Activated T-cell treated with anti-CD3 and anti-CD28 coated beads for 48 hours (primary cell): ENCODE measurements at regions not wholly inside any gene's neighbourhood (a gene's known extent, or its start where the extent isn't known, plus 50 kb on each side); places are given as distances from the start of the nearest gene placed in this dataset.
A peak's percentile ranks its signal among the peaks of the same experiment; 100 is the strongest.
"Not testable (repeated sequence)": the region's sequence is repeated elsewhere in the genome, so short reads cannot be mapped to it uniquely, and the experiment has no call there.

Source experiments
- DNase-seq: peaks from one replicate; pipeline ENCODE4 v3.0.0-alpha.2; 2020; ENCODE audit warnings: low read depth

DNA sequence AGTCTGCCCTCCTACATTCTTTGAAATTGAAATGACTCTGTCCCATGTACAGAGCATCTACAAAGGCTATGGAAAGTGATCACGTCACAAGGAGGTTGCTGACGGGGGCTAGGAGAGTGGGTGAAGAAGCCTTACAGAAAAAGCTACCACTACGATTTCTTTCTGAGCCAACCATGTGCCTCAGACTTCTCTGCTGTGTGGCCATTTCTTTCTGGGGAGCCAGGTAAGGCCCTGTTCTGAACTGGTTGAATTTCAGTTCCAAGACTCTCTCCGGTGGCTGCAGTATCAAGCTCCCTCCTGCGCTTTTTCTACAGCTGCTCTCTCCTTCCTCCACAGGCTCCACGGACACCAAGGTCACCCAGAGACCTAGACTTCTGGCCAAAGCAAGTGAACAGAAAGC is 112.5 kb upstream of the PRSS1 start:
- DNase-seq, result no peak

- not testable (repeated sequence) for DNase-seq
These were observed 113.2 kb upstream of the PRSS1 start for GRCh38 chr7:142636107-142636506.

- DNase-seq, result peak; percentile 32
These were observed 116.8 kb upstream of the PRSS1 start for GRCh38 chr7:142632271-142633134.

GRCh38 chr7:142629588-142630260 is 119.5 kb upstream of the PRSS1 start:
- no peak for DNase-seq

GRCh38 chr7:142628945-142629344 is 120.3 kb upstream of the PRSS1 start:
- DNase-seq, result no peak

GRCh38 chr7:142627223-142627622 is 122.0 kb upstream of the PRSS1 start:
- not testable (repeated sequence) for DNase-seq

DNA sequence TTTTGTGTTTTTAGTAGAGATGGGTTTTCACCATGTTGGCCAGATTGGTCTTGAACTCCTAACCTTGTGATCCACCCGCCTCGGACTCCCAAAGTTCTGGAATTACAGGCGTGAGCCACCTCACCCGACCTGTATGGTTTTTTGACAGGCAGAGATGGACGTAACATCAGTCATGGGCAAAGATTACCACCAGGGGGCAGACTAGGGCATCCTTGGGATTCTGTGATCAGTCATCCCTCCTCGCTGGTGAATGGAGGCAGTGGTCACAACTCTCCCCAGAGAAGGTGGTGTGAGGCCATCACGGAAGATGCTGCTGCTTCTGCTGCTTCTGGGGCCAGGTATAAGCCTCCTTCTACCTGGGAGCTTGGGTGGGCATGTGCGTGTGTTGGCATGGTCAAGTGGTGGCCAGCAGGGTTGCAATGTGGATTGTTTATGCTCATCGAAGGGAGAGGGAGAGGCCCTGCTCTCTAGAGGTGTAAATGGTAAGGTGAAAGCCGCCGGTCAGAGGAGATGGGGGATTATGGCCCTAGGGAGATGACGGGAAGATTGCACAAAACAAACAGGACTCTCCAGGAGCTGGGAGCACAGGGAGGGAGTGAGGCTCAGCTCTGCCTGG is 122.7 kb upstream of the PRSS1 start:
- peak; percentile 47 for DNase-seq

DNA sequence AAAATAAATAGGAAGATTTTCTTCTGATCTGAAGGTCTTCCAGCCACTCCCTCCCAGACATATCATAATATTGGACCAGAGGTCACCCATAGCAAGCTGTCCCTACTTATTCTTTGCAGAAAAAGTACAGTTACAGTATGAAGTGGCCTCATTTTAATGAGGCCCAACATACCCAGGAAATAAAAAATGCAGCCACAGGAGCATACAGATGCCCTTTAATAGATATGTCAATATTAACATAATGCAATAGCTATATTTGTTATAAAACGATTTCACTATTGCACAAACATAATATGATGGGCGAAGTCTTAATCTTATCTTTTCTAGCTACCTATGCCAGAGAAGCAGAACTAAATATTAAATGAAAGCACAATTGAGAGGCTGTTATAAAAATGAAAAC is 124.1 kb upstream of the PRSS1 start:
- not testable (repeated sequence) for DNase-seq

DNA sequence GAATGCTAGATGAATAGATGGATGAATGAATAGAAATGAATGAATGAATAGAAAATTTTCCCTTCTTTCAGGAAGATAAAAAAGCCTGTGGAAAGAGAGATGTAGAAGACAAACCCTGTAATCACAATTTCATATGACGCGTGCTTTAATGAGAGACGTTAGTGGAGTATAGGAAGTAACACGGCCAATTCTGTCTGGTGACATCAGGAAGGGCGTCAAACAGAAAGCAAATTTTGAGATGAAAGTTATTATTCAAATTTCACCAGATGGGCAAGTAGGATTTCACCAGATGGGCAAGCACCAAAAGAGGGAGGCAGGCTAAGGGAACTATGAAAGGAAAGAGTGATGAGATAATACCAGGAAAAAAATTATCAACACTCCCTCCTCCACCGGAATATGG is 128.9 kb upstream of the PRSS1 start:
- DNase-seq, result no peak

DNA sequence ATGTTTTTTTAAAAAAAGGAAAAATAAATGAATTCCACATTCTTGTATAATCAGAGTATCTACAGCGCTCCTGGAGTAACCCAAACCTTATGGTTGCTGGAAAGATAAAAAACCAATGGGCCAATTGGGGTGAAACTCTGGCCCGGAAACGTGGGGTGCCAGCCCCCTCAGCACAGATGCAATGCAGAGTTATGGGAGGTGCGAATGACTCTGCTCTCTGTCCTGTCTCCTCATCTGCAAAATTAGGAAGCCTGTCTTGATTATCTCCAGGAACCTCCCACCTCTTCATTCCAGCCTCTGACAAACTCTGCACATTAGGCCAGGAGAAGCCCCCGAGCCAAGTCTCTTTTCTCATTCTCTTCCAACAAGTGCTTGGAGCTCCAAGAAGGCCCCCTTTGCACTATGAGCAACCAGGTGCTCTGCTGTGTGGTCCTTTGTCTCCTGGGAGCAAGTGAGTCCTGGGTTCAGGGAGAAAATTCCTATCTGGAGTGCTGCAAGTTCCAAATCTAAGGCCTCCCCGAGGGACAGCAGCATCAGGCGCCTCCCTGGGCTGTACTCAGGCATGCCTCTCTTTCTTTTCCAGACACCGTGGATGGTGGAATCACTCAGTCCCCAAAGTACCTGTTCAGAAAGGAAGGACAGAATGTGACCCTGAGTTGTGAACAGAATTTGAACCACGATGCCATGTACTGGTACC is 130.5 kb upstream of the PRSS1 start:
- DNase-seq, result no peak

- no peak for DNase-seq
These were observed 132.4 kb upstream of the PRSS1 start for GRCh38 chr7:142616842-142617241.

- no peak for DNase-seq
These were observed 133.1 kb upstream of the PRSS1 start for GRCh38 chr7:142616121-142616643.

DNA sequence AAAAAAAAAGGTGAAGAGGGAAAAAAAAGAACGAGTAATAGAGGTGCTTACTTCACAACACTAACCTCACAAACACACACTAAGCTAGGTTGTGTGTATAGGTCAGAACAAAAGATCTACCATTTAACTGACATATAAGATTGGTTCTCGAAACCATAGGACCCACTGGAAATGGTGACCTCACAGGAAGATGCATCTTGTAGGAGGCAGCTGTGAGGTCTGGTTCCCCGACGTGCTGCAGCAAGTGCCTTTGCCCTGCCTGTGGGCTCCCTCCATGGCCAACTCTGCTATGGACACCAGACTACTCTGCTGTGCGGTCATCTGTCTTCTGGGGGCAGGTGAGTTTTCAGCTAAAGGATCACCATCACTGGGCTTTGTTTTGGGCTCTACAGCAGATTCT is 133.8 kb upstream of the PRSS1 start:
- no peak for DNase-seq

- no peak for DNase-seq
These were observed 135.2 kb upstream of the PRSS1 start for GRCh38 chr7:142614116-142614515.

DNA sequence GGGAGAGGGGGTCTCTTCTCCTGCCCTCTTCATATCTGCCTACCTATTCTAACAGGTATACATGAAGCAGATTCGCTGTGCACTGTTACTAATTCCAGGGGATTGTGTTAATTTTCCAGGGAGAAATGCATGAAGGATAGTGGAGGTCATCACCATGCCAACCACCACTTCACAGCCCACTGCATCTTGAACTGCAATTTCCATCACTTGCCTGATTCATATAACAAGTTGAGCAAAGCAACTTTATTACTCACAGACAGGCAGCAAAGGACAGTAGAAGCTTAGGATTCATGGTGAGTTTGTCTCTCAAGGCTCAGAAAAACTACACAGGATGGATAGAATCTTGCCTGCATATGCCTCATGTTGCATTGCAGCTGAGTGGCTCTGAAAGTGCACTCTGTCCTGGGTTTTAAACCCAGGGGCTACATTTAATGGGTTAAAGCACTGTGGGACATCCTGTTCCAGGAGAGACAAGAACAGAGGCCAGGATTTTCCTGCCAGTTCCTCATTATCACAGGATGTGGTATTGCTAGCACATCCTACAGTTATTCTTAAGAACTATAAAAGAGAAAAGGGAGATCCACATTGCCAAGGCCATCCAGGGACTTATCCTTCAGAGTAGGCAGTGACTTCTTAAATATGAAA is 136.9 kb upstream of the PRSS1 start:
- no peak for DNase-seq

DNA sequence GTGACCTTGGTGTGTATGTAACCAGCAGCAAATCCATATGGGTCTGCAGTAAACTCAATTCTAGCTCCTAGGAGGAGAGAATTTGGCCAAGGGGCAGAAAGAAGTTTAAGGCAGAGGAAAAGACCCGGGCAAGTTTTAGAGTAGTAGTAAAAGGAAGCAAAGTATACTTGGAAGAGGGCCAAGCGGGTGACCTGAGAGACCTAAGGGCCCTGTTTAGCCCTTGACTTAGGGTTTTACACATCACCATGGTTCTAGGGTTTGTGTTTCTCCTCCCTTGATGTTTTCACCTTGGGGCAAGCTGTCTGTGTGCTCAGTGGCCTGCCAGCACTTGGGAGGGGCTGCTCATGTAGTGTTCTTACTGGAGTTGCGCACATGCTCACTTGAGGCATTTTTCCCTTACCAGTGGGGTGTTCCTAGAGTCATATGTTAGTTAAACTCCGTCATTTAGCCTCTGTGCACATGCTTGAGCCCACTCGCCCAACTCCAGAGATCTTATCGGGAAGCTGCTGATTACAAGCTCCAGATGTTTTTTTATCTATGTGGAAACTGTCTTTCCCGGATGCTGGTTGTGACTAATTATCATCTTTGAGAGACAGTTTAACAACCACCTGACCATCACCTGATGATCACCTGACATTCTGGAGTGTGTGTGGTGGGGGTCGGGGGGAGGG is 137.6 kb upstream of the PRSS1 start:
- no peak for DNase-seq

GRCh38 chr7:142608630-142609428 is 140.4 kb upstream of the PRSS1 start:
- DNase-seq, result no peak

DNA sequence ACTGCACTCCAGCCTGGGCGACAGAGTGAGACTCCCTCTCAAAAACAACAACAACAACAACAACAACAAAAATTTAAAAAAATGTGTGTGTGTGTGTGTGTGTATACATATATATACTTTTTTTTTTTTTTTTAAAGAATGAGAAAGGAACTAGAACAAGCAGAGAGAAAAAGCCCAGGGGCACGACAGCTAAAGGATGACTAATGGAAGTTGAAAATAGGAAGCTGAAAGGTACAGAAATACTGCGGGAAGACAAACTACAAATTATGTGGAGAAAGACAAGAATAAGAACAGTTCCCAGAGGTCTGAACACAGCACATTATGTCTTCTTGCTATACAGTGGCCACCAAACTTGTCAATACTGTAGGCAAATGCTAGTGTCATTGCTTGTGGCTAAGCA is 141.9 kb upstream of the PRSS1 start:
- DNase-seq, result no peak

DNA sequence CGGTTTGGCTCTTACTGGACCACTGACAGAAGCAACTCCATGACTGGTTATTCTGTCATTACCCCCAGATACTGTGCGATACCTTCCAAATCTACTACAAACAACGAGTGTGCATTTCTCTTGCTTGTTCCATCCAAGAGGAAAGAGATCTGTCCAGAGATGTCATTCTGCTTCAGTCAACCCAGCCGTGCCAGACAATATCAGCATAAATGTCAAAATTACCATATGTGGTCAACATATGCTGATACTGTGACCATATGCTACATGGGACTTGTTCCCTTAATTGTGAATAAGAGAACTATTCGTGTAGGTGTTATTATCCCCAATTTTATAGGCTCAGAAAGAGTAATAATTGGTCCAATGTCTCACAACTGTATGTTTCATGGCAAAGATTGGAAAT is 143.2 kb upstream of the PRSS1 start:
- DNase-seq, result no peak

- DNase-seq, result no peak
These were observed 144.6 kb upstream of the PRSS1 start for GRCh38 chr7:142604671-142605070.
